Peyer's patch (tissue), 4 donors: ENCODE measurements at regions not wholly inside any gene's neighbourhood (a gene's known extent, or its start where the extent isn't known, plus 50 kb on each side); places are given as distances from the start of the nearest gene placed in this dataset.

ENCODE experiments used
- POLR2A ChIP-seq, 2 donors: fragments of 450-650 bp; IDR thresholded peaks; one replicate each; pipeline ENCODE4 v1.5.1; 2017; ENCODE audit warnings: antibody characterized with exemption in 2 of 2, mild to moderate bottlenecking in 2 of 2, moderate library complexity in 2 of 2
- TF ChIP-seq, protein P1 (sequence below), 6 experiments: fragments of 450-650 bp in 4 of 6; fragments of 200-600 bp in 2 of 6; sonication (generic) in 1 of 6; IDR thresholded peaks; one replicate each; pipeline ENCODE4 v1.5.1; 2017 to 2019; ENCODE audit warnings: antibody characterized with exemption in 6 of 6, mild to moderate bottlenecking in 3 of 6, moderate library complexity in 1 of 6

DNA sequence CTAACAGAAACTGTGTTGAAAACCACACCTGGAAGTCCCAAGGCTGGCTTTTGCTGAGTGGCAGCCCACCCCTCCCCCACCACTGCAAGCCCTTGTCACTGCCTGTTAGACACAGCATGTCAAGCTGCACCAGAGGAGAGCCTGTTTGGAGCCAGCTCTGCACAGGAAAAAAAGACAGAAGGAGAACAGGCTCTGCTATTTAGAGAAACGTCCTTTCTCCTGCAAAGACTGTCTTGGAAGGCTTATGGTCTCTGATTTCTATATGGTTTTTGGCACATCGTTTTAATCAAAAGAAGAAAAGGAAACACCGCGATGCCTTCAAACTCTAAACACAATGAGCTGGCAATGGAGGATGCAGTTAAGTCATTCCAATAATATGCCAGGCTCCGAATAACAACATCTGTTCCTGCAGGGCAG, 275.5 kb downstream of the MAP2K4 start:
- TF ChIP-seq, protein P1, sequence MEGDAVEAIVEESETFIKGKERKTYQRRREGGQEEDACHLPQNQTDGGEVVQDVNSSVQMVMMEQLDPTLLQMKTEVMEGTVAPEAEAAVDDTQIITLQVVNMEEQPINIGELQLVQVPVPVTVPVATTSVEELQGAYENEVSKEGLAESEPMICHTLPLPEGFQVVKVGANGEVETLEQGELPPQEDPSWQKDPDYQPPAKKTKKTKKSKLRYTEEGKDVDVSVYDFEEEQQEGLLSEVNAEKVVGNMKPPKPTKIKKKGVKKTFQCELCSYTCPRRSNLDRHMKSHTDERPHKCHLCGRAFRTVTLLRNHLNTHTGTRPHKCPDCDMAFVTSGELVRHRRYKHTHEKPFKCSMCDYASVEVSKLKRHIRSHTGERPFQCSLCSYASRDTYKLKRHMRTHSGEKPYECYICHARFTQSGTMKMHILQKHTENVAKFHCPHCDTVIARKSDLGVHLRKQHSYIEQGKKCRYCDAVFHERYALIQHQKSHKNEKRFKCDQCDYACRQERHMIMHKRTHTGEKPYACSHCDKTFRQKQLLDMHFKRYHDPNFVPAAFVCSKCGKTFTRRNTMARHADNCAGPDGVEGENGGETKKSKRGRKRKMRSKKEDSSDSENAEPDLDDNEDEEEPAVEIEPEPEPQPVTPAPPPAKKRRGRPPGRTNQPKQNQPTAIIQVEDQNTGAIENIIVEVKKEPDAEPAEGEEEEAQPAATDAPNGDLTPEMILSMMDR (IDR thresholded peaks at IDR 0.05) = no peak
- no peak for TF ChIP-seq POLR2A (IDR thresholded peaks at IDR 0.05)
